ENCODE measurements at regions not wholly inside any gene's neighbourhood (a gene's known extent, or its start where the extent isn't known, plus 50 kb on each side); places are given as distances from the start of the nearest gene placed in this dataset.

DNA sequence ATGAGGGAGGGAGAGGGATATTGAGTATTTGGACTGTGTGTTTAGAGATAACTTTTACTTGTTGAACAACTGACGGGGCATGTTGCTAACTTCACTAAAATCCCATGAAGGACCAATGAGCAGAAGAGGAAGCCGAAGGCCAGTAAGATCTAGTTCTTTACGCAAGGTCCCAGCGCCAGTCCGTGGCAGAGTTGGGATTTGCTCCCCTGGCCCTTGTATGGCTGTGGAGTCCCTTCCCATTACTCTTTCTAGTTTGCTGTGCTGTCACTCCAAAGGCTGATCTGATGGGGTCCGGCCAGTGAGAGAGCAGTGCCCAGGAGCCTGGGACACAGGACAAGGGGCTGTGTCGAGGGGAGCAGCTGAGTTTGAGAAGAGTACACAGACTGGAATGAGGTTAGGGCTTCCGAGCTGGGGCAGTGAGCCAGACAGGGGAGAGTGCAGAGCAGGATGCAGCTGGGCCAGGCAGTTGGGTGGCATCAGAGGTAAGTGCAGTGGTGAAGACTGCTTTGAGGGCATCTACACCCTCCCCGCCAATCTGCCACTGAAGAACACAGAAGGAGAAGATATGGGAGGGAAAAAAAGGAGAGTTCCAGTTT lies 692.9 kb upstream of the HS6ST1 start:
- Histone ChIP-seq H3K36me3 (no peaks in the 10 kb centered on the region), H3K27me3 (no peaks in the 10 kb centered on the region), H3K9me3 (no peaks in the 10 kb centered on the region), H3K4me3 (no peak overlapping the region), H3K27ac (no peak overlapping the region), H3K4me1 (no peaks in the 10 kb centered on the region)
- TF ChIP-seq, protein P1, sequence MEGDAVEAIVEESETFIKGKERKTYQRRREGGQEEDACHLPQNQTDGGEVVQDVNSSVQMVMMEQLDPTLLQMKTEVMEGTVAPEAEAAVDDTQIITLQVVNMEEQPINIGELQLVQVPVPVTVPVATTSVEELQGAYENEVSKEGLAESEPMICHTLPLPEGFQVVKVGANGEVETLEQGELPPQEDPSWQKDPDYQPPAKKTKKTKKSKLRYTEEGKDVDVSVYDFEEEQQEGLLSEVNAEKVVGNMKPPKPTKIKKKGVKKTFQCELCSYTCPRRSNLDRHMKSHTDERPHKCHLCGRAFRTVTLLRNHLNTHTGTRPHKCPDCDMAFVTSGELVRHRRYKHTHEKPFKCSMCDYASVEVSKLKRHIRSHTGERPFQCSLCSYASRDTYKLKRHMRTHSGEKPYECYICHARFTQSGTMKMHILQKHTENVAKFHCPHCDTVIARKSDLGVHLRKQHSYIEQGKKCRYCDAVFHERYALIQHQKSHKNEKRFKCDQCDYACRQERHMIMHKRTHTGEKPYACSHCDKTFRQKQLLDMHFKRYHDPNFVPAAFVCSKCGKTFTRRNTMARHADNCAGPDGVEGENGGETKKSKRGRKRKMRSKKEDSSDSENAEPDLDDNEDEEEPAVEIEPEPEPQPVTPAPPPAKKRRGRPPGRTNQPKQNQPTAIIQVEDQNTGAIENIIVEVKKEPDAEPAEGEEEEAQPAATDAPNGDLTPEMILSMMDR (IDR thresholded peaks at IDR 0.05) = no peak
- DNase-seq (ENCODE audit: low spot score in 2 of 2) = no peak
- intact Hi-C loops (cut with DNase I) = no loop called here

DNA sequence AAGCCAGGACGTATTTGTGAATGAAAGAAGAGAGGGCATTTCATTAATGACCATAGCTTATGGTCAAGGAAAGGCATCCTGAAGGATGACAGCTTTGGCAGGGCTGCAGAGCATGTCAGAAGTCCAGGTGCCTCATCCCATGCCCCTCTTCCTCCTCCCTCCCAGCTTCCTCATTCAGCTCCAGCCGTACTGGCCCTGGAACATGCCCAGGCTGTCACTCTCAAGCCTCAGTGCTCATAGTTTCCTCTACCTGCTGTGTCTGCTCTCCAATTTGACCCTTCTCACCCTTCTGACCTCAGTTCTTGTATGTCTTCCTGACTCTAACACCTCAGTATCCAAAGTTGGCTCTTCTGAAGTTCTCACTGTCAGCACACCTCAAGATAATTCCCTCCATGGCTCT lies 695.8 kb upstream of the HS6ST1 start:
- Histone ChIP-seq H3K4me3 (no peak overlapping the region), H3K9me3 (no peaks in the 10 kb centered on the region), H3K4me1 (no peaks in the 10 kb centered on the region), H3K36me3 (no peaks in the 10 kb centered on the region), H3K27ac (no peak overlapping the region), H3K27me3 (no peaks in the 10 kb centered on the region)
- no peak for DNase-seq (ENCODE audit: low spot score in 2 of 2)
- TF ChIP-seq, protein P1 (IDR thresholded peaks at IDR 0.05) = no peak
- intact Hi-C loops (cut with DNase I) = no loop called here

DNA sequence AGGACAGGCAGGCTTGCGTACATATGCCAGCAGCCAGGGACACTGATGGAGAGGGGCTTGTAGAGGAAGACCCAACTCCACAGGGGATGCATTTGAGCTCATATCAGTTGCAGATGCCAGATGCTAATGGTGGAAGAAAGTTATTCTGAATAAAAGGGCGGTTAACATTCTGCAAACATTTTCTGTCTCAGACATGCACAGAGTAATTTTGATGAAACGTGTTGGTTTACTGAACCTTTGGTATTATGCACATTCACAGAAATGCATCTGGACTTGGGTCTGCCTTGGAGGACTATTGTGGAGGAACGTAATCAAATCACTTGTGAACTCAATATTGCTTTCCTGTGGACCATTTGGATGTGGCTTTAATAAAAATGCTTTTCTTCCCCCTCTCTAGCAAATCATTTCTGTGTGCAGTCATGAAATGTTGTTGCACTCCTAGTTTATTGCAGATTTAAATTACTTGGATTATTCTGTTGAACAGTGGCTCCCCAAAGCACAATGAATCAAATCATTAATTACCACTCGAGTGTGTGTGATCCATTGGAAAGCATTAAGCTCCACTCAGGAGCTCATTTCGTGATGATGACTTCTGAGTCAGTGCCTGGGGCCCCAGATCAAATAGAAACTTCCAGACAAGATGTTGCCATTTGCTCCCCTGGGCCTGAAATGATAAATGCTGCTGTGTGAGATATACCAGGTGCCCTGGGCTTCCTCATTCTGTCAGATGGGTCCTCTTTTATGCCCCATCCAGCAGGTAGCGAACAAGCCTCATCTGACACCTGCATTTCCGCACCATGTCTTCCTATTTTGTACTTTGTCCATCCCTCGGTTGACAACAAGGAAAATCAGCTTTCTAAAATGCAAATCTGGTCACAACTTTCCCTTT lies 697.0 kb upstream of the HS6ST1 start:
- TF ChIP-seq, protein P1 (IDR thresholded peaks at IDR 0.05) = no peak
- no peaks in the 10 kb centered on the region for H3K9me3 ChIP-seq
- no peak overlapping the region for H3K4me3 ChIP-seq
- no peaks in the 10 kb centered on the region for H3K4me1 ChIP-seq
- H3K27me3 ChIP-seq = no peaks in the 10 kb centered on the region
- DNase-seq (ENCODE audit: low spot score in 2 of 2) = no peak
- intact Hi-C loops (cut with DNase I) = no loop called here
- H3K36me3 ChIP-seq = no peaks in the 10 kb centered on the region
- H3K27ac ChIP-seq = no peak overlapping the region

DNA sequence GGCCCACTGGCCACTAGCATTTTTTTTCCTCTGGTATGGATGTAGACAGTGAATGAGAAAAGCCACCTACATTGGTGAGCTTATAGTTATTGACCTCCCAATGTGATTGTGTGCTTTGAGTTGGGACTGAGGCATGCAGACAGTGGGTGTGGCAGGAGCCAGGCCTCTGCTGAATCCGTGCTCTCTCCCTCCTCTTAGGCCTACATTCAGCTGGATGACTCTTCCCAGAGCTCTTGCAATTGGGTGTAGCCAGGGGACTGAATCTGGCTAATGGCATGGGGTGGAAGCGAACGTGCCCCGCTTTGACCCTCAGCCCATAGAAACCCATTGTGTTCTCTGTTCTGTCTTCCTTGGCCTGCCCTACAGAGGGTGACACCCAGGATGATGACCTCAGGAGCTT lies 698.3 kb upstream of the HS6ST1 start:
- Histone ChIP-seq H3K4me1 (no peaks in the 10 kb centered on the region), H3K4me3 (no peak overlapping the region), H3K9me3 (no peaks in the 10 kb centered on the region), H3K36me3 (no peaks in the 10 kb centered on the region), H3K27me3 (no peaks in the 10 kb centered on the region), H3K27ac (no peak overlapping the region)
- no peak for DNase-seq (ENCODE audit: low spot score in 2 of 2)
- intact Hi-C loops (cut with DNase I) = no loop called here
- TF ChIP-seq, protein P1 (IDR thresholded peaks at IDR 0.05) = no peak

DNA sequence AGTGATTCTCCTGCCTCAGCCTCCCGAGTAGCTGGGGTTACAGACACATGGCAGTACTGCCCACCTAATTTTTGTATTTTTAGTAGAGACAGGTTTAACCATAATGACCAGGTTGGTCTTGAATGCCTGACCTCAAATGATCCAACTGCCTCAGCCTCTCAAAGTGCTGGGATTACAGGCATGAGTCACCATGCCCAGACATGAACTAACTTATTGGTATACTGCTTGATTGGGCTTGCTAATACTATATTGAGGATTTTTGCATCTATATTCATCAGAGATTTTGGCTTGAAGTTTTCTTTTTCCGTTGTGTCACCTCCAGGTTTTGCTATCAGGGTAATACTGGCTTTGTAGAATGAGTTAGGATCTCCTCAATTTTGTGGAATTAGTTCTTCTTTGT lies 706.1 kb upstream of the HS6ST1 start:
- Histone ChIP-seq H3K4me3 (no peak overlapping the region), H3K4me1 (no peaks in the 10 kb centered on the region), H3K27me3 (no peaks in the 10 kb centered on the region), H3K27ac (no peak overlapping the region), H3K9me3 (no peaks in the 10 kb centered on the region), H3K36me3 (no peaks in the 10 kb centered on the region)
- intact Hi-C loops (cut with DNase I) = no loop called here
- TF ChIP-seq, protein P1 (IDR thresholded peaks at IDR 0.05) = no peak
- DNase-seq (ENCODE audit: low spot score in 2 of 2) = no peak
